PC-3 (cell line): ENCODE measurements at regions not wholly inside any gene's neighbourhood (a gene's known extent, or its start where the extent isn't known, plus 50 kb on each side); places are given as distances from the start of the nearest gene placed in this dataset.

Experiments used
- ATAC-seq: fragments of 200-7000 bp; cut with Tn5 transposase; 2 replicates; pipeline ENCODE4 v1.9.1; 2020; ENCODE audit warnings: mild to moderate bottlenecking, moderate library complexity
- BruUV-seq: library from RNA; stranded (reverse); fragments of 400-500 nt; replicated peaks from 2 replicates; lab custom pipeline; 2021; lab: Mats Ljungman, UMichigan
- CTCF ChIA-PET: fragments of 300-600 bp; sonication (Branson Sonifier 250); formaldehyde crosslinking; loops from one replicate; lab custom pipeline; 2022; ENCODE audit warnings: antibody characterized with exemption; lab: Charles Lee
- POLR2A ChIA-PET: fragments of 300-600 bp; sonication (Branson Sonifier 250); formaldehyde crosslinking; loops from one replicate; lab custom pipeline; 2022; ENCODE audit warnings: antibody characterized with exemption; ENCODE audit not compliant: unreplicated experiment; lab: Charles Lee
- DNase-seq: peaks from one replicate; pipeline ENCODE4 v3.0.0-alpha.2; 2015
- H2AFZ ChIP-seq: fragments of 300-600 bp; sonication (generic); 2 replicates; pipeline ENCODE4 v1.6.0; 2016; ENCODE audit warnings: antibody characterized with exemption, low read length
- H3F3A ChIP-seq: fragments of 300-600 bp; sonication (generic); one replicate; pipeline ENCODE4 v1.6.0; 2017; ENCODE audit warnings: antibody characterized with exemption, low read length, control low read depth, mild to moderate bottlenecking; ENCODE audit not compliant: unreplicated experiment
- H3K27ac ChIP-seq: fragments of 300-600 bp; sonication (generic); 2 replicates; pipeline ENCODE4 v1.5.1; 2016; ENCODE audit warnings: mild to moderate bottlenecking, low read length
- H3K27me3 ChIP-seq: fragments of 300-600 bp; sonication (generic); 2 replicates; pipeline ENCODE4 v1.6.1; 2016; ENCODE audit warnings: low read length, mixed read lengths
- H3K36me3 ChIP-seq: fragments of 300-600 bp; sonication (generic); 2 replicates; pipeline ENCODE4 v1.6.1; 2016; ENCODE audit warnings: low read depth, mixed run types, low read length, mixed read lengths
- H3K4me1 ChIP-seq: fragments of 300-600 bp; sonication (generic); 2 replicates; pipeline ENCODE4 v1.5.1; 2016; ENCODE audit warnings: low read length; ENCODE audit not compliant: insufficient read depth
- H3K4me2 ChIP-seq: fragments of 300-600 bp; sonication (generic); 2 replicates; pipeline ENCODE4 v1.6.0; 2016; ENCODE audit warnings: low read length
- H3K4me3 ChIP-seq: fragments of 300-600 bp; sonication (generic); 2 replicates; pipeline ENCODE4 v1.5.1; 2016; ENCODE audit warnings: mild to moderate bottlenecking, low read length, mixed read lengths
- H3K79me2 ChIP-seq: fragments of 300-600 bp; sonication (generic); 2 replicates; pipeline ENCODE4 v1.6.1; 2017; ENCODE audit warnings: low read length, mixed read lengths
- H3K9ac ChIP-seq: fragments of 300-600 bp; sonication (generic); 2 replicates; pipeline ENCODE4 v1.6.0; 2016; ENCODE audit warnings: mild to moderate bottlenecking, low read length
- H3K9me2 ChIP-seq: fragments of 300-600 bp; sonication (generic); replicated peaks from 2 replicates; pipeline ENCODE4 v1.6.1; 2016; ENCODE audit warnings: mixed run types, low read length, mixed read lengths
- H3K9me3 ChIP-seq: fragments of 300-600 bp; sonication (generic); 2 replicates; pipeline ENCODE4 v1.6.1; 2016; ENCODE audit warnings: low read length, mixed read lengths
- H4K20me1 ChIP-seq: fragments of 300-600 bp; sonication (generic); 2 replicates; pipeline ENCODE4 v1.6.1; 2016; ENCODE audit warnings: low read length, mixed read lengths
- EZH2 ChIP-seq: fragments of 300-600 bp; sonication (generic); IDR thresholded peaks from one replicate; pipeline ENCODE4 v1.6.1; 2017; ENCODE audit warnings: antibody characterized with exemption, mild to moderate bottlenecking, low read length; ENCODE audit not compliant: unreplicated experiment
- EZH2phosphoT487 ChIP-seq: fragments of 300-600 bp; sonication (generic); IDR thresholded peaks from 2 replicates; pipeline ENCODE4 v1.6.1; 2018; ENCODE audit warnings: mild to moderate bottlenecking, antibody characterized with exemption, low read length, borderline replicate concordance
- intact Hi-C: fragments of 100-400 bp; cut with micrococcal nuclease; formaldehyde crosslinking; loops from 2 replicates; pipeline ENCODE4 v1.9.0; 2023
- TF ChIP-seq, protein P1 (sequence below): fragments of 300-600 bp; sonication (generic); conservative IDR thresholded peaks from 2 replicates; pipeline ENCODE4 v1.5.1; 2017; ENCODE audit warnings: antibody characterized with exemption, low read depth, mild to moderate bottlenecking, low read length

DNA sequence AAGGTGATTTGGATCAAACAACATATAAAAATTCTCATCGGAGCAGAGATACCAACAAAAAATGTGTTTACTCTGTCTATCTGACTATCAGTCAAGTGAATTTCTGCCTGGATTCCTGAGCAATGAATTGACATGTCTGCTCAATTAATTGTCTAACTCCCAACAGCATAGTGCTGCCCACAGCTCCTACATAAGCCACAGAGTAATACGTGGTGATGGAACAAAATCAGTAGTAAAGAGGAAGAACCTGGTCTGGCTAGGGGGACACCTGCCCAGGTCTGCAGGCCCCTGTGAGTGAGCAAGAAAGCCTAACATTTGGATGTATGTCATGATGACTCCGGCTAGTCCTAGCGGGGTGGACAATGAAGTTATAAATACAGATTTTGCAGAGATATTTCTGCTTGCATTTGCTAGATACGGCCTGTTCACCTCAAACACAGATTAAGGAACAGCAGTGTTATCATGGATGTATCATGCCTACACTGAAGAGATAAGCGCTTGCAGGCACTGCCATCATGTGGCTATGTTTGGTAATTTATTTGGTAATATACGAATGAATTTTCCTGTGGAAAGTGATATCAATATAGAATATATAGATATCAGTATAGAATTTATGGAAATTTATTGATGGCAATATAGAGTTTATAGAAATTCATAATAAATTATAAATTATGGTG, 69.6 kb upstream of the LRRC8B start:
- CTCF ChIA-PET, result interaction anchor here (0.6 kb wide), 1 partner anchor 457 kb away, joined by 5 read pairs; no protein-coding TSS in a partner anchor
- no TSS peak for BruUV-seq

DNA sequence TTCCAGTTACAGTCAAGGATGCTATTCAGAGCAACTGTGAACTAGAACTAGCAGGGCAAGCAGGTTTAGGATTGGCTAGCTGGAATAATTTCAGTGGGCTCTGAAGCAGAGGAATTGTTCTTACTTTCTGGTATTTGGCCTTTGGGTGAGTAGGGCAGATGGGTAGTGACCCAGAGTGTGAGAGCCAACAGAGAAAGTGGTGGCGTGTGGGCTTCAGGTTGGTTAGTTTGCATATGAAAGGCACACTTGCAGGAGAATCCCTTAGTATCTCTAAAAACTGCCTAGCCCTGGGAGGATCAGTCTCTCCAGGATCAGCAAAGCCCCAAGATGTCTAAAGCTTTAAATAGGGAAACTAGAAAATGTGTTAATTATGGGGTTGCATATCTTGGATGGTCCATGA, 67.6 kb upstream of the LRRC8B start:
- CTCF ChIA-PET, result no interaction called here
- no peak for DNase-seq
- no peak overlapping the region for H3K9ac ChIP-seq
- peaks cover 13% of the 10 kb centered on the region for H3K4me1 ChIP-seq
- H3F3A ChIP-seq, result no peaks in the 10 kb centered on the region
- no peaks in the 10 kb centered on the region for H4K20me1 ChIP-seq
- no peak overlapping the region for H3K4me3 ChIP-seq
- no TSS peak for BruUV-seq
- POLR2A ChIA-PET, result interaction anchor here (0.6 kb wide), 1 partner anchor 471 kb away, joined by 3 read pairs; no protein-coding TSS in a partner anchor
- H3K27me3 ChIP-seq, result no peaks in the 10 kb centered on the region
- H3K27ac ChIP-seq, result no peak overlapping the region
- no peaks in the 10 kb centered on the region for H3K9me3 ChIP-seq
- no peaks in the 10 kb centered on the region for H3K79me2 ChIP-seq
- no peak overlapping the region for H2AFZ ChIP-seq
- ATAC-seq, result no peak
- no peaks in the 10 kb centered on the region for H3K9me2 ChIP-seq
- H3K36me3 ChIP-seq, result no peaks in the 10 kb centered on the region
- intact Hi-C loops, result loop anchor here (5.0 kb wide), 1 partner anchor 180 kb away; no protein-coding TSS in a partner anchor
- H3K4me2 ChIP-seq, result no peak overlapping the region
- TF ChIP-seq EZH2phosphoT487, result no peak
- TF ChIP-seq EZH2, result no peak
- TF ChIP-seq, protein P1, sequence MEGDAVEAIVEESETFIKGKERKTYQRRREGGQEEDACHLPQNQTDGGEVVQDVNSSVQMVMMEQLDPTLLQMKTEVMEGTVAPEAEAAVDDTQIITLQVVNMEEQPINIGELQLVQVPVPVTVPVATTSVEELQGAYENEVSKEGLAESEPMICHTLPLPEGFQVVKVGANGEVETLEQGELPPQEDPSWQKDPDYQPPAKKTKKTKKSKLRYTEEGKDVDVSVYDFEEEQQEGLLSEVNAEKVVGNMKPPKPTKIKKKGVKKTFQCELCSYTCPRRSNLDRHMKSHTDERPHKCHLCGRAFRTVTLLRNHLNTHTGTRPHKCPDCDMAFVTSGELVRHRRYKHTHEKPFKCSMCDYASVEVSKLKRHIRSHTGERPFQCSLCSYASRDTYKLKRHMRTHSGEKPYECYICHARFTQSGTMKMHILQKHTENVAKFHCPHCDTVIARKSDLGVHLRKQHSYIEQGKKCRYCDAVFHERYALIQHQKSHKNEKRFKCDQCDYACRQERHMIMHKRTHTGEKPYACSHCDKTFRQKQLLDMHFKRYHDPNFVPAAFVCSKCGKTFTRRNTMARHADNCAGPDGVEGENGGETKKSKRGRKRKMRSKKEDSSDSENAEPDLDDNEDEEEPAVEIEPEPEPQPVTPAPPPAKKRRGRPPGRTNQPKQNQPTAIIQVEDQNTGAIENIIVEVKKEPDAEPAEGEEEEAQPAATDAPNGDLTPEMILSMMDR, result no peak

More for the DNA sequence above, 69.6 kb upstream of the LRRC8B start:
- Histone ChIP-seq H3K36me3 (no peaks in the 10 kb centered on the region), H3K4me1 (peaks cover 8% of the 10 kb centered on the region), H3K79me2 (no peaks in the 10 kb centered on the region), H3K9me3 (no peaks in the 10 kb centered on the region), H3K27me3 (no peaks in the 10 kb centered on the region), H3K9ac (no peak overlapping the region), H3K9me2 (no peaks in the 10 kb centered on the region), H3K4me3 (peak overlapping the region; percentile 10; the same call in 1 of the 2 replicates), H3K27ac (no peak overlapping the region), H2AFZ (peak overlapping the region; percentile 56; the same call in 1 of the 2 replicates), H3K4me2 (peak overlapping the region; percentile 51), H3F3A (no peaks in the 10 kb centered on the region), H4K20me1 (no peaks in the 10 kb centered on the region)
- POLR2A ChIA-PET, result no interaction called here
- ATAC-seq, result peak; percentile 89
- intact Hi-C loops, result loop anchor here (1.0 to 5.0 kb wide), 4 partner anchors 97 to 519 kb away; no protein-coding TSS in a partner anchor
- peak; percentile 81 for DNase-seq
- TF ChIP-seq EZH2 (no peak), EZH2phosphoT487 (no peak)
- TF ChIP-seq, protein P1, result peak; percentile 70

DNA sequence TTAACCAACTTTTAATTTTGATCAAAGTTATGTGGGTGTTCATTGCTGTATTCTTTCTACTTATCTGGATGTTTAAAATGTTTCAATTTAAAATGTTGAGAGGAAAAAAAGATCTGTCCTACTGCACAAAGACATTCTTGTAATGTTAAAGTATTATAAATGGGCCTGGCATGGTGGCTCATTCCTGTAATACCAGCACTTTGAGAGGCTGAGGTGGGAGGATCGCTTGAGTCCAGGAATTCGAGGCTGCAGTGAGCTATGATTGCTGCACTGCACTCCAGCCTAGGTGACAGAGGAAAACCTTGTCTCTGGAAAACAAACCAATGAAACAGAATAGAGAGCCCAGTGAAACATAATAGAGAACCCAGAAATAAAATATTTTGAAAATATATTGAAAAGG, 65.5 kb upstream of the LRRC8B start:
- Histone ChIP-seq H3K4me3 (no peak overlapping the region), H3K9me3 (no peaks in the 10 kb centered on the region), H3K4me1 (peaks cover 24% of the 10 kb centered on the region), H3K9ac (no peak overlapping the region), H3K4me2 (no peak overlapping the region), H3F3A (no peaks in the 10 kb centered on the region), H3K27me3 (no peaks in the 10 kb centered on the region), H3K79me2 (no peaks in the 10 kb centered on the region), H4K20me1 (no peaks in the 10 kb centered on the region), H3K36me3 (no peaks in the 10 kb centered on the region), H2AFZ (no peak overlapping the region), H3K9me2 (no peaks in the 10 kb centered on the region), H3K27ac (no peak overlapping the region)
- DNase-seq (no peak), ATAC-seq (no peak)
- ChIA-PET POLR2A (no interaction called here), CTCF (no interaction called here)
- no TSS peak for BruUV-seq
- intact Hi-C loops, result loop anchor here (5.0 kb wide), 1 partner anchor 182 kb away; no protein-coding TSS in a partner anchor
- TF ChIP-seq, protein P1, result no peak
- TF ChIP-seq EZH2phosphoT487, result no peak
- TF ChIP-seq EZH2, result no peak
